GM23338 (cell line): ENCODE measurements at regions not wholly inside any gene's neighbourhood (a gene's known extent, or its start where the extent isn't known, plus 50 kb on each side); places are given as distances from the start of the nearest gene placed in this dataset.
"Not testable (repeated sequence)": the region's sequence is repeated elsewhere in the genome, so short reads cannot be mapped to it uniquely, and the experiment has no call there.

Source experiments
- ATAC-seq: fragments of 200-7000 bp; cut with Tn5 transposase; 3 replicates; pipeline ENCODE4 v1.9.1; 2020
- DNase-seq: peaks from one replicate; pipeline ENCODE4 v3.0.0-alpha.2; 2015; ENCODE audit warnings: low spot score
- H2AFZ ChIP-seq: fragments of 200-600 bp; sonication (generic); 2 replicates; pipeline ENCODE4 v1.8.0; 2016; ENCODE audit warnings: antibody characterized with exemption, mild to moderate bottlenecking, moderate library complexity
- H3F3A ChIP-seq: fragments of 200-600 bp; sonication (generic); replicated peaks from 2 replicates; pipeline ENCODE4 v1.8.0; 2017; ENCODE audit warnings: antibody characterized with exemption, mixed run types, low read depth
- H3K27ac ChIP-seq: fragments of 200-600 bp; sonication (generic); 2 replicates; pipeline ENCODE4 v1.6.1; 2016; ENCODE audit warnings: low read depth
- H3K27me3 ChIP-seq: fragments of 200-600 bp; sonication (generic); 2 replicates; pipeline ENCODE4 v1.8.0; 2016; ENCODE audit warnings: mild to moderate bottlenecking, mixed run types, moderate library complexity; ENCODE audit not compliant: insufficient read depth
- H3K36me3 ChIP-seq: fragments of 200-600 bp; sonication (generic); 2 replicates; pipeline ENCODE4 v1.8.0; 2016; ENCODE audit warnings: mild to moderate bottlenecking; ENCODE audit not compliant: insufficient read depth
- H3K4me1 ChIP-seq: fragments of 200-600 bp; sonication (generic); 2 replicates; pipeline ENCODE4 v1.8.0; 2016; ENCODE audit warnings: mild to moderate bottlenecking, moderate library complexity; ENCODE audit not compliant: insufficient read depth
- H3K4me2 ChIP-seq: fragments of 200-600 bp; sonication (generic); 2 replicates; pipeline ENCODE4 v1.7.1; 2017; ENCODE audit warnings: mixed run types
- H3K4me3 ChIP-seq: fragments of 200-600 bp; sonication (generic); 2 replicates; pipeline ENCODE4 v1.6.1; 2016; ENCODE audit warnings: mixed run types
- H3K79me2 ChIP-seq: fragments of 200-600 bp; sonication (generic); replicated peaks from 2 replicates; pipeline ENCODE4 v1.8.0; 2017; ENCODE audit warnings: mild to moderate bottlenecking; ENCODE audit not compliant: insufficient read depth
- H3K9me2 ChIP-seq: fragments of 200-600 bp; sonication (generic); 2 replicates; pipeline ENCODE4 v1.8.0; 2017; ENCODE audit not compliant: insufficient read depth
- H4K20me1 ChIP-seq: fragments of 200-600 bp; sonication (generic); replicated peaks from 2 replicates; pipeline ENCODE4 v1.8.0; 2017; ENCODE audit warnings: mild to moderate bottlenecking; ENCODE audit not compliant: insufficient read depth
- H3K27ac Mint-ChIP-seq: 2 replicates; pipeline ENCODE4 v1.8.0; 2020; ENCODE audit warnings: inconsistent platforms, mild to moderate bottlenecking, moderate library complexity, mixed read lengths
- H3K27me3 Mint-ChIP-seq: 3 replicates; pipeline ENCODE4 v1.8.0; 2022; ENCODE audit warnings: low read depth, mild to moderate bottlenecking, moderate library complexity, mixed read lengths, inconsistent platforms; ENCODE audit not compliant: insufficient read depth, poor library complexity
- H3K36me3 Mint-ChIP-seq: 3 replicates; pipeline ENCODE4 v1.8.0; 2021; ENCODE audit warnings: low read depth, mild to moderate bottlenecking, inconsistent platforms, moderate library complexity, mixed read lengths
- H3K4me1 Mint-ChIP-seq: 3 replicates; pipeline ENCODE4 v1.8.0; 2020; ENCODE audit warnings: mild to moderate bottlenecking, inconsistent platforms, mixed read lengths
- H3K4me3 Mint-ChIP-seq: 3 replicates; pipeline ENCODE4 v1.8.0; 2021; ENCODE audit warnings: moderate library complexity, mild to moderate bottlenecking, inconsistent platforms, mixed read lengths
- H3K9me3 Mint-ChIP-seq: 3 replicates; pipeline ENCODE4 v1.8.0; 2020; ENCODE audit warnings: moderate library complexity, mild to moderate bottlenecking, inconsistent platforms, mixed read lengths

- H3K36me3 ChIP-seq, H3K79me2 ChIP-seq, H3K27ac ChIP-seq, ATAC-seq, H3K36me3 Mint-ChIP-seq, H3K9me3 Mint-ChIP-seq, H3K9me2 ChIP-seq, H2AFZ ChIP-seq, H3K27me3 ChIP-seq, H3K4me3 ChIP-seq, H3F3A ChIP-seq, H3K4me3 Mint-ChIP-seq, H3K4me2 ChIP-seq, H4K20me1 ChIP-seq, H3K27me3 Mint-ChIP-seq, H3K4me1 ChIP-seq, H3K27ac Mint-ChIP-seq, DNase-seq, H3K4me1 Mint-ChIP-seq: not testable (repeated sequence)
Observed at GRCh38 chr2:87484363-87484762, 263.5 kb upstream of the PLGLB2 start.

- H3K4me3 Mint-ChIP-seq, H3K79me2 ChIP-seq, H3K27ac ChIP-seq, H3K36me3 ChIP-seq, H3K9me2 ChIP-seq, H2AFZ ChIP-seq, DNase-seq, H3K36me3 Mint-ChIP-seq, H3K4me1 ChIP-seq, H3F3A ChIP-seq, H3K27me3 ChIP-seq, H3K27ac Mint-ChIP-seq, H3K27me3 Mint-ChIP-seq, H3K4me3 ChIP-seq, H4K20me1 ChIP-seq, H3K4me1 Mint-ChIP-seq, H3K9me3 Mint-ChIP-seq: not testable (repeated sequence)
- 0 out of 2 replicates have a peak overlapping the region, but pooled peaks have one; percentile 38 for H3K4me2 ChIP-seq
- peak; percentile 9 for ATAC-seq
Observed at GRCh38 chr2:87485455-87485854, 262.4 kb upstream of the PLGLB2 start.

DNA sequence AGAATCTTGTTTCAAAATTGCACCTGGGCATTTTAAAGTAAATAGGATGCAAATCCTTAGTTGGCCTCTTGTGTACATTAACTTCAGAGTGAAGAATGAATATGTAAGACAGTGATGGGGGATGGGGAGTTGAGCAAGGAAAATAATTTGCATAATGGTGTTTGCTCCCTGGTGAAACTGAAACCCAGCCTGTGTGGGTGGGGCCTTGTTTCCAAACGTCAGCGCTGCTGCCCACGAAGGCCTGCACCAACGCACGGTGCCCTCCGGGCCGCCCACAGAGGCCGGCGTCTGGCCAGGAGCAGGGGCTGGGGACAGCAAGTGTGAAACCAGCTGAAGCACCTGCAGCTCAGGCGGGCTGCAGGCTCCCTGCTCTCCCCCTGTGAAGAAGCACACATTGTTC is 262.0 kb upstream of the PLGLB2 start:
- not testable (repeated sequence) for H3K4me3 Mint-ChIP-seq, H4K20me1 ChIP-seq, H3K27me3 Mint-ChIP-seq, H3K27ac Mint-ChIP-seq, H3K79me2 ChIP-seq, H3K36me3 ChIP-seq, H3K36me3 Mint-ChIP-seq, H3K4me2 ChIP-seq, H3K4me3 ChIP-seq, H3K27ac ChIP-seq, H3K27me3 ChIP-seq, H3F3A ChIP-seq, H3K9me2 ChIP-seq, H2AFZ ChIP-seq, H3K4me1 Mint-ChIP-seq, H3K9me3 Mint-ChIP-seq, DNase-seq, H3K4me1 ChIP-seq
- ATAC-seq, result peak; percentile 88

GRCh38 chr2:87486413-87486812 is 261.5 kb upstream of the PLGLB2 start:
- not testable (repeated sequence) for H3K4me3 ChIP-seq, H4K20me1 ChIP-seq, H3K27me3 ChIP-seq, H3K4me1 ChIP-seq, H3K27ac Mint-ChIP-seq, H3K27ac ChIP-seq, H3K36me3 ChIP-seq, H3K79me2 ChIP-seq, H3K4me1 Mint-ChIP-seq, DNase-seq, H3K9me2 ChIP-seq, H3K27me3 Mint-ChIP-seq, H3K9me3 Mint-ChIP-seq, H2AFZ ChIP-seq, H3K36me3 Mint-ChIP-seq, H3K4me3 Mint-ChIP-seq, H3F3A ChIP-seq, ATAC-seq
- H3K4me2 ChIP-seq, result peak overlapping the region; percentile 51; the same call in 1 of the 2 replicates

GRCh38 chr2:87488021-87488420 is 259.9 kb upstream of the PLGLB2 start:
- H3K36me3 Mint-ChIP-seq, H3K27ac ChIP-seq, H3K27me3 Mint-ChIP-seq, H3K4me2 ChIP-seq, H3K36me3 ChIP-seq, H3K9me2 ChIP-seq, H3K4me1 Mint-ChIP-seq, H3K27me3 ChIP-seq, H3K4me1 ChIP-seq, H3K4me3 ChIP-seq, ATAC-seq, H2AFZ ChIP-seq, H3K4me3 Mint-ChIP-seq, DNase-seq, H3K27ac Mint-ChIP-seq, H4K20me1 ChIP-seq, H3K9me3 Mint-ChIP-seq, H3F3A ChIP-seq, H3K79me2 ChIP-seq: not testable (repeated sequence)

DNA sequence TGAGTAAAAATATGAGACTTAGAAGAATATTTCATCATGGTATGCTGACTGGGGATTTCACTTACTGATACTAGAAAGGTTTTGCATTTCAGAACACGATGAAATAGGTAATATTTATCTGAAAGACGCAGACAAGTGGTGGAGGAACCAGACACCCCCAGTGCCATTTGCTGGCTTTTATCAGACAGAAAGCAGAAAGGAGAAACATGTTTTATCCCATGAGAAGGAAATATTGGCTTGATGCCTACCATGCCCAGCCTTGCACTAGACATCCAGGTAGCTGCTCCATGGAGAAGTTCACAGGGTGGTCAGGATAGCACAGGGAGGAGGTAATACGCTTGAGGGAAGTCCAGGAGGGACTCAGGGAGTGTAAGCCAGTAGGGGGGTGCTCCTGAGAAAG is 258.9 kb upstream of the PLGLB2 start:
- not testable (repeated sequence) for H3K36me3 Mint-ChIP-seq, H3K4me3 ChIP-seq, H3K4me3 Mint-ChIP-seq, H3K27me3 ChIP-seq, H3K36me3 ChIP-seq, ATAC-seq, H2AFZ ChIP-seq, H3K27me3 Mint-ChIP-seq, H3K27ac ChIP-seq, H3F3A ChIP-seq, DNase-seq, H3K4me1 ChIP-seq, H3K4me1 Mint-ChIP-seq, H3K9me3 Mint-ChIP-seq, H3K79me2 ChIP-seq, H3K4me2 ChIP-seq, H3K9me2 ChIP-seq, H4K20me1 ChIP-seq, H3K27ac Mint-ChIP-seq

GRCh38 chr2:87494846-87495245 is 253.0 kb upstream of the PLGLB2 start:
- not testable (repeated sequence) for H3K27me3 ChIP-seq, H2AFZ ChIP-seq, H3F3A ChIP-seq, H3K4me2 ChIP-seq, H3K4me1 ChIP-seq, H3K27me3 Mint-ChIP-seq, H3K9me2 ChIP-seq, H3K79me2 ChIP-seq, DNase-seq, H3K9me3 Mint-ChIP-seq, H3K36me3 Mint-ChIP-seq, H4K20me1 ChIP-seq, H3K4me3 ChIP-seq, H3K4me1 Mint-ChIP-seq, ATAC-seq, H3K36me3 ChIP-seq, H3K4me3 Mint-ChIP-seq
- 0 out of 2 replicates have a peak overlapping the region, but pooled peaks have one; percentile 45 for H3K27ac Mint-ChIP-seq
- peak overlapping the region; percentile 69; the same call in 1 of the 2 replicates for H3K27ac ChIP-seq
